ENCODE measurements at regions not wholly inside any gene's neighbourhood (a gene's known extent, or its start where the extent isn't known, plus 50 kb on each side); places are given as distances from the start of the nearest gene placed in this dataset.

GRCh38 chr1:83747853-83748482 is 251.0 kb downstream of the TTLL7 start:
- H3K27me3 Mint-ChIP-seq (ENCODE audit: low read depth) = no peaks in the 10 kb centered on the region
- TF ChIP-seq CTCF (conservative IDR thresholded peaks at IDR 0.05) = no peak
- peak overlapping the region; percentile 91 for H3K27ac Mint-ChIP-seq (ENCODE audit: unreplicated experiment)
- H3K9me3 Mint-ChIP-seq = peaks cover 3% of the 10 kb centered on the region
- H3K4me1 Mint-ChIP-seq = peaks cover 56% of the 10 kb centered on the region
- no peak for DNase-seq (ENCODE audit: low read depth, low spot score)
- peak overlapping the region; percentile 36 for H3K4me3 Mint-ChIP-seq
- H3K36me3 Mint-ChIP-seq (ENCODE audit: low read depth) = no peaks in the 10 kb centered on the region

GRCh38 chr1:83746234-83746633 is 252.7 kb downstream of the TTLL7 start:
- no peaks in the 10 kb centered on the region for H3K27me3 Mint-ChIP-seq (ENCODE audit: low read depth)
- no peak overlapping the region for H3K27ac Mint-ChIP-seq (ENCODE audit: unreplicated experiment)
- no peaks in the 10 kb centered on the region for H3K36me3 Mint-ChIP-seq (ENCODE audit: low read depth)
- no peak for TF ChIP-seq CTCF (conservative IDR thresholded peaks at IDR 0.05)
- H3K4me3 Mint-ChIP-seq = peak overlapping the region; percentile 48
- H3K4me1 Mint-ChIP-seq = peaks cover 73% of the 10 kb centered on the region
- H3K9me3 Mint-ChIP-seq = peaks cover 3% of the 10 kb centered on the region
- DNase-seq (ENCODE audit: low read depth, low spot score) = no peak

- Mint-ChIP-seq H3K9me3 (peaks cover 3% of the 10 kb centered on the region), H3K4me3 (peak overlapping the region; percentile 52), H3K4me1 (peaks cover 67% of the 10 kb centered on the region), H3K36me3 (ENCODE audit: low read depth) (no peaks in the 10 kb centered on the region), H3K27ac (ENCODE audit: unreplicated experiment) (peak overlapping the region; percentile 83), H3K27me3 (ENCODE audit: low read depth) (no peaks in the 10 kb centered on the region)
- no peak for DNase-seq (ENCODE audit: low read depth, low spot score)
- TF ChIP-seq CTCF (conservative IDR thresholded peaks at IDR 0.05) = no peak
These were observed 256.5 kb downstream of the TTLL7 start for GRCh38 chr1:83742446-83742845.

GRCh38 chr1:83741770-83742169 is 257.2 kb downstream of the TTLL7 start:
- no peak for TF ChIP-seq CTCF (conservative IDR thresholded peaks at IDR 0.05)
- Mint-ChIP-seq H3K27ac (ENCODE audit: unreplicated experiment) (peak overlapping the region; percentile 83), H3K4me3 (peak overlapping the region; percentile 52), H3K4me1 (peaks cover 63% of the 10 kb centered on the region), H3K27me3 (ENCODE audit: low read depth) (no peaks in the 10 kb centered on the region), H3K36me3 (ENCODE audit: low read depth) (no peaks in the 10 kb centered on the region), H3K9me3 (peaks cover 3% of the 10 kb centered on the region)
- no peak for DNase-seq (ENCODE audit: low read depth, low spot score)

- Mint-ChIP-seq H3K27ac (ENCODE audit: unreplicated experiment) (peak overlapping the region; percentile 83), H3K4me3 (peak overlapping the region; percentile 52), H3K4me1 (peaks cover 62% of the 10 kb centered on the region), H3K9me3 (peaks cover 3% of the 10 kb centered on the region), H3K36me3 (ENCODE audit: low read depth) (no peaks in the 10 kb centered on the region), H3K27me3 (ENCODE audit: low read depth) (no peaks in the 10 kb centered on the region)
- no peak for TF ChIP-seq CTCF (conservative IDR thresholded peaks at IDR 0.05)
- DNase-seq (ENCODE audit: low read depth, low spot score) = peak; percentile 49
These were observed 257.6 kb downstream of the TTLL7 start for GRCh38 chr1:83741348-83741747.
